ENCODE measurements at regions not wholly inside any gene's neighbourhood (a gene's known extent, or its start where the extent isn't known, plus 50 kb on each side); places are given as distances from the start of the nearest gene placed in this dataset.

DNA sequence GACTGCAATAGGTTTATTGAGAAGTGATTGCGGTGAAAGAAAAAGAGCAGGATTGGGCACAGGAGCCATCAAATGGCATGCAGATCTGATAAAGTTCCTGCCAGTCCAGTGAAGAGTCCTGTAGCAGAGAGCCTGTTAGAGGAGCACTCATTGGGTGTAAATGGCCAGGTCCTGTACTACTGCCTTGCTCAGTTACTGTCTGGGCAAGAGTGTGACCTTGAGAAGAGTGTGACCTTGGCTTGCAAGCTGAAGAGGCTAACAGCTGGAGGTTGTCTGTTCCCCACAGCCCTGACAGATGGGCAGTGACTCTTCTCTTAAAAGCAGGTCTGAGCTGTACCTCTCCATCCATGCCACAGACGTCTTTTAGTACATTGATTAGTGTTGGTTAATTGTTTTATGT lies 148.6 kb upstream of the SLC38A2 start:
- Histone ChIP-seq H3K9me1 (ENCODE audit: control insufficient read depth, extremely low read depth, insufficient read depth, low read length) (no peaks in the 10 kb centered on the region), H2AFZ (ENCODE audit: control insufficient read depth, low read length) (no peak overlapping the region), H3K4me2 (ENCODE audit: control insufficient read depth, extremely low read depth, insufficient read depth, low read depth, low read length) (no peak overlapping the region), H3K27me3 (ENCODE audit: control insufficient read depth, extremely low read depth, insufficient read depth, low read length) (no peaks in the 10 kb centered on the region), H3K9me3 (ENCODE audit: control insufficient read depth, low read depth, low read length) (no peaks in the 10 kb centered on the region), H3K79me2 (ENCODE audit: control insufficient read depth, insufficient read depth, low read length) (no peaks in the 10 kb centered on the region), H3K9ac (ENCODE audit: control insufficient read depth, extremely low read depth, insufficient read depth, low read length) (no peak overlapping the region), H3K27ac (ENCODE audit: control insufficient read depth, insufficient read depth, low read length) (no peak overlapping the region), H3K4me1 (ENCODE audit: control insufficient read depth, extremely low read depth, insufficient read depth, low read length) (peaks cover 38% of the 10 kb centered on the region), H4K20me1 (ENCODE audit: control insufficient read depth, extremely low read depth, insufficient read depth, low read length) (no peaks in the 10 kb centered on the region), H3K4me3 (ENCODE audit: control insufficient read depth in 2 of 3, extremely low read depth in 1 of 3, insufficient read depth in 2 of 3, low read depth in 1 of 3, low read length in 3 of 3) (no peak overlapping the region), H3K36me3 (ENCODE audit: control insufficient read depth in 2 of 2, extremely low read depth in 1 of 2, insufficient read depth in 2 of 2, low read length in 2 of 2) (no peaks in the 10 kb centered on the region)
- DNase-seq (ENCODE audit: low read depth, low spot score), result no peak
- dilution Hi-C loops (cut with MboI; ENCODE audit: extremely low pct_ligation_motif_present, low sequenced_read_pairs), result no loop called here
- TF ChIP-seq, protein P1, sequence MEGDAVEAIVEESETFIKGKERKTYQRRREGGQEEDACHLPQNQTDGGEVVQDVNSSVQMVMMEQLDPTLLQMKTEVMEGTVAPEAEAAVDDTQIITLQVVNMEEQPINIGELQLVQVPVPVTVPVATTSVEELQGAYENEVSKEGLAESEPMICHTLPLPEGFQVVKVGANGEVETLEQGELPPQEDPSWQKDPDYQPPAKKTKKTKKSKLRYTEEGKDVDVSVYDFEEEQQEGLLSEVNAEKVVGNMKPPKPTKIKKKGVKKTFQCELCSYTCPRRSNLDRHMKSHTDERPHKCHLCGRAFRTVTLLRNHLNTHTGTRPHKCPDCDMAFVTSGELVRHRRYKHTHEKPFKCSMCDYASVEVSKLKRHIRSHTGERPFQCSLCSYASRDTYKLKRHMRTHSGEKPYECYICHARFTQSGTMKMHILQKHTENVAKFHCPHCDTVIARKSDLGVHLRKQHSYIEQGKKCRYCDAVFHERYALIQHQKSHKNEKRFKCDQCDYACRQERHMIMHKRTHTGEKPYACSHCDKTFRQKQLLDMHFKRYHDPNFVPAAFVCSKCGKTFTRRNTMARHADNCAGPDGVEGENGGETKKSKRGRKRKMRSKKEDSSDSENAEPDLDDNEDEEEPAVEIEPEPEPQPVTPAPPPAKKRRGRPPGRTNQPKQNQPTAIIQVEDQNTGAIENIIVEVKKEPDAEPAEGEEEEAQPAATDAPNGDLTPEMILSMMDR (optimal IDR thresholded peaks at IDR 0.05 in 1 of 3, IDR thresholded peaks at IDR 0.05 in 1 of 3, conservative IDR thresholded peaks at IDR 0.05 in 1 of 3; ENCODE audit: extremely low read depth in 1 of 3, insufficient read depth in 2 of 3, low read length in 3 of 3), result no peak
- TF ChIP-seq EZH2 (IDR thresholded peaks at IDR 0.05; ENCODE audit: low read length), result no peak
- no peak for FAIRE-seq

- Histone ChIP-seq H3K9me1 (ENCODE audit: control insufficient read depth, extremely low read depth, insufficient read depth, low read length) (no peaks in the 10 kb centered on the region), H4K20me1 (ENCODE audit: control insufficient read depth, extremely low read depth, insufficient read depth, low read length) (no peaks in the 10 kb centered on the region), H3K4me1 (ENCODE audit: control insufficient read depth, extremely low read depth, insufficient read depth, low read length) (peaks cover 51% of the 10 kb centered on the region), H3K4me2 (ENCODE audit: control insufficient read depth, extremely low read depth, insufficient read depth, low read depth, low read length) (no peak overlapping the region), H2AFZ (ENCODE audit: control insufficient read depth, low read length) (no peak overlapping the region), H3K9me3 (ENCODE audit: control insufficient read depth, low read depth, low read length) (no peaks in the 10 kb centered on the region), H3K79me2 (ENCODE audit: control insufficient read depth, insufficient read depth, low read length) (no peaks in the 10 kb centered on the region), H3K9ac (ENCODE audit: control insufficient read depth, extremely low read depth, insufficient read depth, low read length) (no peak overlapping the region), H3K36me3 (ENCODE audit: control insufficient read depth in 2 of 2, extremely low read depth in 1 of 2, insufficient read depth in 2 of 2, low read length in 2 of 2) (no peaks in the 10 kb centered on the region), H3K27me3 (ENCODE audit: control insufficient read depth, extremely low read depth, insufficient read depth, low read length) (no peaks in the 10 kb centered on the region), H3K27ac (ENCODE audit: control insufficient read depth, insufficient read depth, low read length) (no peak overlapping the region), H3K4me3 (ENCODE audit: control insufficient read depth in 2 of 3, extremely low read depth in 1 of 3, insufficient read depth in 2 of 3, low read depth in 1 of 3, low read length in 3 of 3) (no peak overlapping the region)
- no peak for FAIRE-seq
- dilution Hi-C loops (cut with MboI; ENCODE audit: extremely low pct_ligation_motif_present, low sequenced_read_pairs), result no loop called here
- TF ChIP-seq EZH2 (IDR thresholded peaks at IDR 0.05; ENCODE audit: low read length), result no peak
- TF ChIP-seq, protein P1 (optimal IDR thresholded peaks at IDR 0.05 in 1 of 3, IDR thresholded peaks at IDR 0.05 in 1 of 3, conservative IDR thresholded peaks at IDR 0.05 in 1 of 3; ENCODE audit: extremely low read depth in 1 of 3, insufficient read depth in 2 of 3, low read length in 3 of 3), result no peak
- DNase-seq (ENCODE audit: low read depth, low spot score), result no peak
Observed at GRCh38 chr12:46519407-46519806, 146.8 kb upstream of the SLC38A2 start.

All from keratinocyte (primary cell).